KBM-7 (cell line): ENCODE measurements at regions not wholly inside any gene's neighbourhood (a gene's known extent, or its start where the extent isn't known, plus 50 kb on each side); places are given as distances from the start of the nearest gene placed in this dataset.

ENCODE experiments used
- DNase-seq: peaks from one replicate; pipeline ENCODE4 v3.0.0-alpha.2; 2015
- in situ Hi-C: fragments of 300-500 bp; cut with MboI; formaldehyde crosslinking; loops from 2 replicates; pipeline ENCODE4 v1.14.3; 2020; ENCODE audit warnings: low sequenced_read_pairs, low pct_unique_long_range_greater_than_20kb, mixed read lengths

GRCh38 chrX:40179283-40179682 is 81.5 kb upstream of the BCOR start:
- in situ Hi-C loops, result loop anchor here (10.0 kb wide), 1 partner anchor 84 kb away; the partner anchor contains the start of gene BCOR
- peak; percentile 82 for DNase-seq

GRCh38 chrX:40177942-40178715 is 80.4 kb upstream of the BCOR start:
- in situ Hi-C loops, result loop anchor here (10.0 kb wide), 1 partner anchor 83 kb away; the partner anchor contains the start of gene BCOR
- peak; percentile 20 for DNase-seq

GRCh38 chrX:40177489-40177888 is 79.7 kb upstream of the BCOR start:
- in situ Hi-C loops, result loop anchor here (10.0 kb wide), 1 partner anchor 83 kb away; the partner anchor contains the start of gene BCOR

GRCh38 chrX:40177117-40177430 is 79.3 kb upstream of the BCOR start:
- DNase-seq, result no peak
- in situ Hi-C loops, result loop anchor here (10.0 kb wide), 1 partner anchor 82 kb away; the partner anchor contains the start of gene BCOR

More at GRCh38 chrX:40177489-40177888, 79.7 kb upstream of the BCOR start:
- no peak for DNase-seq

- in situ Hi-C loops, result loop anchor here (10.0 kb wide), 1 partner anchor 82 kb away; the partner anchor contains the start of gene BCOR
- DNase-seq, result peak; percentile 56
These were observed 78.8 kb upstream of the BCOR start for GRCh38 chrX:40176351-40177116.

GRCh38 chrX:40175511-40176350 is 78.0 kb upstream of the BCOR start:
- in situ Hi-C loops, result loop anchor here (10.0 kb wide), 1 partner anchor 81 kb away; the partner anchor contains the start of gene BCOR
- peak; percentile 95 for DNase-seq

- in situ Hi-C loops, result loop anchor here (10.0 kb wide), 1 partner anchor 80 kb away; the partner anchor contains the start of gene BCOR
- DNase-seq, result peak; percentile 58
These were observed 77.2 kb upstream of the BCOR start for GRCh38 chrX:40174854-40175510.

- in situ Hi-C loops, result loop anchor here (10.0 kb wide), 1 partner anchor 79 kb away; the partner anchor contains the start of gene BCOR
- peak; percentile 90 for DNase-seq
These were observed 76.5 kb upstream of the BCOR start for GRCh38 chrX:40174001-40174853.

- DNase-seq, result no peak
- in situ Hi-C loops, result loop anchor here (10.0 kb wide), 1 partner anchor 79 kb away; the partner anchor contains the start of gene BCOR
These were observed 75.6 kb upstream of the BCOR start for GRCh38 chrX:40173143-40174000.

- DNase-seq, result peak; percentile 80
- in situ Hi-C loops, result loop anchor here (10.0 kb wide), 1 partner anchor 78 kb away; the partner anchor contains the start of gene BCOR
These were observed 74.8 kb upstream of the BCOR start for GRCh38 chrX:40172401-40173142.

- in situ Hi-C loops, result loop anchor here (10.0 kb wide), 1 partner anchor 77 kb away; the partner anchor contains the start of gene BCOR
These were observed 74.0 kb upstream of the BCOR start for GRCh38 chrX:40171513-40172400.

GRCh38 chrX:40170830-40171512 is 73.2 kb upstream of the BCOR start:
- peak; percentile 74 for DNase-seq

More at GRCh38 chrX:40171513-40172400, 74.0 kb upstream of the BCOR start:
- DNase-seq, result peak; percentile 57

GRCh38 chrX:40169193-40170101 is 71.7 kb upstream of the BCOR start:
- in situ Hi-C loops, result loop anchor here (10.0 kb wide), 1 partner anchor 75 kb away; the partner anchor contains the start of gene BCOR
- peak; percentile 94 for DNase-seq

More at GRCh38 chrX:40170830-40171512, 73.2 kb upstream of the BCOR start:
- in situ Hi-C loops, result loop anchor here (10.0 kb wide), 1 partner anchor 76 kb away; the partner anchor contains the start of gene BCOR
